ENCODE measurements at regions not wholly inside any gene's neighbourhood (a gene's known extent, or its start where the extent isn't known, plus 50 kb on each side); places are given as distances from the start of the nearest gene placed in this dataset.

- no peak for TF ChIP-seq REST (IDR thresholded peaks at IDR 0.05; ENCODE audit: insufficient read depth in 1 of 2, low read depth in 2 of 2, low read length in 1 of 2)
- no peak for TF ChIP-seq CTCF (IDR thresholded peaks at IDR 0.05)
- TF ChIP-seq POLR2AphosphoS5 (IDR thresholded peaks at IDR 0.05; ENCODE audit: low read depth, low read length) = no peak
- TF ChIP-seq TCF7L2 (IDR thresholded peaks at IDR 0.05; ENCODE audit: low read depth, low read length) = no peak
- no peak for TF ChIP-seq SIN3A (IDR thresholded peaks at IDR 0.05; ENCODE audit: borderline replicate concordance, insufficient read depth, low read depth, low read length)
Measured at GRCh38 chr16:54489225-54490111, 202.9 kb upstream of the IRX3 start.

GRCh38 chr16:54488729-54489128, 202.1 kb upstream of the IRX3 start:
- no peaks in the 10 kb centered on the region for H3K36me3 ChIP-seq (ENCODE audit: control insufficient read depth, insufficient read depth, low read length)
- ATAC-seq (no peak), DNase-seq (ENCODE audit: low read depth, low spot score) (no peak)
- BruUV-seq (replicated peaks) = no TSS peak
- H3K27ac ChIP-seq (ENCODE audit: low read length) = no peak overlapping the region
- in situ Hi-C loops (cut with HindIII; ENCODE audit: low pct_unique_long_range_greater_than_20kb, low sequenced_read_pairs) = no loop called here
- POLR2A ChIA-PET = no interaction called here
- CTCF ChIA-PET = no interaction called here
- no peak overlapping the region for H3K4me3 ChIP-seq (ENCODE audit: low read depth in 2 of 2, low read length in 2 of 2)
- H3K9me3 ChIP-seq (ENCODE audit: control insufficient read depth, insufficient read depth, low read depth, low read length) = no peaks in the 10 kb centered on the region
- TF ChIP-seq SIN3A (IDR thresholded peaks at IDR 0.05; ENCODE audit: borderline replicate concordance, insufficient read depth, low read depth, low read length) (no peak), POLR2AphosphoS5 (IDR thresholded peaks at IDR 0.05; ENCODE audit: low read depth, low read length) (no peak), CTCF (IDR thresholded peaks at IDR 0.05) (no peak), TCF7L2 (IDR thresholded peaks at IDR 0.05; ENCODE audit: low read depth, low read length) (no peak), REST (IDR thresholded peaks at IDR 0.05; ENCODE audit: insufficient read depth in 1 of 2, low read depth in 2 of 2, low read length in 1 of 2) (no peak)
- no peaks in the 10 kb centered on the region; the same call in 1 of the 2 replicates for H3K4me1 ChIP-seq (ENCODE audit: control insufficient read depth, insufficient read depth, low read length)
- intact Hi-C loops (cut with micrococcal nuclease; ENCODE audit: unreplicated experiment) = no loop called here
- no peaks in the 10 kb centered on the region; the same call in 1 of the 2 replicates for H3K27me3 ChIP-seq (ENCODE audit: control insufficient read depth, insufficient read depth, low read length)

More at GRCh38 chr16:54489225-54490111, 202.9 kb upstream of the IRX3 start:
- H3K4me3 ChIP-seq (ENCODE audit: low read depth in 2 of 2, low read length in 2 of 2) = no peak overlapping the region
- BruUV-seq (replicated peaks) = no TSS peak
- no peaks in the 10 kb centered on the region for H3K36me3 ChIP-seq (ENCODE audit: control insufficient read depth, insufficient read depth, low read length)
- DNase-seq (ENCODE audit: low read depth, low spot score) (no peak), ATAC-seq (no peak)
- in situ Hi-C loops (cut with HindIII; ENCODE audit: low pct_unique_long_range_greater_than_20kb, low sequenced_read_pairs) (no loop called here), intact Hi-C loops (cut with micrococcal nuclease; ENCODE audit: unreplicated experiment) (no loop called here)
- CTCF ChIA-PET = interaction anchor here (0.6 kb wide), 1 partner anchor 539 kb away, joined by 3 read pairs; no protein-coding TSS in a partner anchor
- H3K9me3 ChIP-seq (ENCODE audit: control insufficient read depth, insufficient read depth, low read depth, low read length) = no peaks in the 10 kb centered on the region
- H3K27me3 ChIP-seq (ENCODE audit: control insufficient read depth, insufficient read depth, low read length) = no peaks in the 10 kb centered on the region; the same call in 1 of the 2 replicates
- POLR2A ChIA-PET = no interaction called here
- H3K4me1 ChIP-seq (ENCODE audit: control insufficient read depth, insufficient read depth, low read length) = no peaks in the 10 kb centered on the region; the same call in 1 of the 2 replicates
- H3K27ac ChIP-seq (ENCODE audit: low read length) = no peak overlapping the region
